GM18873 (cell line): ENCODE measurements at regions not wholly inside any gene's neighbourhood (a gene's known extent, or its start where the extent isn't known, plus 50 kb on each side); places are given as distances from the start of the nearest gene placed in this dataset.
"Not testable (repeated sequence)": the region's sequence is repeated elsewhere in the genome, so short reads cannot be mapped to it uniquely, and the experiment has no call there.

Experiments used
- ATAC-seq: cut with Tn5 transposase; IDR thresholded peaks from one replicate; pipeline ENCODE4 v1.9.1; 2021; ENCODE audit warnings: mild to moderate bottlenecking, moderate library complexity, moderate number of reproducible peaks; ENCODE audit not compliant: unreplicated experiment, low FRiP score

DNA sequence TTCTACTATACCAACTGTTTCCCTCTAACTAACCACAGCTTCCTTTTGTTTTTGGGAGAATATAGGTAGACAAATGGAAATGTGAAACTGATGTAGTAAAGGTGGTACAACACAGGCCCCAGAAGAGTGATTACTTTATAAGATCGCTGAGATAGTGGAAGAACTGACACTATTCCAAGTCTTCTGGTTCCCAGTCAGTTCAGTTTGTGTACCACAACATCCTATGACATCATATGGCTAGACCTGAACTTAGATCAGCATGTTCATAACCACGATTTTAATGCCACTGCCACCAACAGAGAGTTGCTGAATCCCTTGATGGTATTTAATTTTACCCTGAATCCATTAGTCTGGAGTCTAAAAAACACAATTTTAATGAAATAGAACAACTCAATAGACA lies 328.9 kb downstream of the GPD2 start:
- no peak for ATAC-seq

DNA sequence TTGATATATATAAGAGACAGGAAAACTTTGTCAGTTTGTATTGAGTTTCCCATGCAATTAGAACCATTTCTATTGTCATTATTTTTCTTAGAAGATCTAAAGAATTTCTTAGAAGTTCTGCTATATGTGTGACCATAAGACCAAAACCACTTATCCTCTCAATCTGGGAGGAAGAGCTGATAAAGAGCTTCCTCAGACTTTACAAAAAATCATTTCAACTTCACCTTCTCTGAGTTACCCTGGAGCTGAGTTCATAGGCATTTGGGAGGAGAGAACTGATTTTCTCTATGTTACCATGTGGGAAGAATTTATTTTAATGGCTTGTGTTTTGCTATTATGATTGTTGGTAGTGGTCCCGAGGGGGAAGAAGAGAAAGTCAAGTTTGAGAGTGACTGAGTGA lies 329.3 kb downstream of the GPD2 start:
- no peak for ATAC-seq

DNA sequence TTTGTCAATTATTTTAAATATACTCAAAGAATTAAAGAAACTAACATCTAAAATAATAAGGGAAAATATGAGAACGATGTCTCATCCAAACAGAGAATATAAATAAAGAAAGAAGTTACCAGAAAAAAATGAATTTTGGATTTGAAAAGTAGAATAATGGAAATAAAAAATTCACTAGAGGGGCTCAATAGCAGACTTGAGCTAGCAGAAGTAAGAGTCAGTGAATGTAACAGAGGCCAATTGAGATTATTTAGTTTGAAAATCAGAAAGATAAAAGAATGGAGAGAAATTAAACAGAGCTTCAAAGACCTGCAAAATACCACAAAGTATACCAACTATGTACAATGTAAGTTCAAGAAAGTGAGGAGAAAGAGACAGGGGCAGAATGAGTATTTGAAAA lies 333.6 kb downstream of the GPD2 start:
- no peak for ATAC-seq

- ATAC-seq = no peak
Observed at GRCh38 chr2:156778916-156779315, 342.7 kb downstream of the GPD2 start.

DNA sequence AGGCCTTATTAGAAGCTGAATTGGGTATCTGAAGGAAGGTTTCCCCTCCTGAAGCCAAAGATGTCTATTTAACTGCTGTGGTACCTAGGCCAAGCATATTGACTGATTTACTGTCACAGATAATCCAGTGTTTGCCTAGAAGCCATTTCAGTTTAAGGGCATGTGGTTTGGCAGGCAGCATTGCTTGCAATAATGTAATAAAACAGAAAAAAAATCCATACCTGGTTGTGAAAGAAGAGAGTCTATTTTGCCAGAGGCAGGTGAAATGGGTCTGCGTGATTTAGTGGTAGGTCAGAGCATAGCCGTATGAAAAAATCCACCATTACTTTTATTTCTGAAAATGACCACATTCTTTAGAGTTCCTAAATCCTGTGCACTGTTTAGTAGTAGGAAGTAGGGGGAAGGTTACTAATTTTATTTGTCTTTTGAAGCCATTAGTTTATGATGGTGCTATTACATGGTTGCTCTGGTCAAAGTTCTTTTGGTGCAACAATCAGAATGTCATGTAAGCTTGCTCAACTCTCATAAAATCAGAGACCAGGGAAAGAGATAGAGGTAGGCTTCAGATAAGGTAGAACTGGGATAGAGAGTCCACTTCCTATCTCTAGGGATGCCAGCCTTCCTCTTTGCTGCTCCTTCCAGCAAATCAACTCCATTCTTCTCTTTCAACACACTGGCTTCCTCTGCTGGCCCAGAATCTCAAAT lies 343.4 kb downstream of the GPD2 start:
- no peak for ATAC-seq

DNA sequence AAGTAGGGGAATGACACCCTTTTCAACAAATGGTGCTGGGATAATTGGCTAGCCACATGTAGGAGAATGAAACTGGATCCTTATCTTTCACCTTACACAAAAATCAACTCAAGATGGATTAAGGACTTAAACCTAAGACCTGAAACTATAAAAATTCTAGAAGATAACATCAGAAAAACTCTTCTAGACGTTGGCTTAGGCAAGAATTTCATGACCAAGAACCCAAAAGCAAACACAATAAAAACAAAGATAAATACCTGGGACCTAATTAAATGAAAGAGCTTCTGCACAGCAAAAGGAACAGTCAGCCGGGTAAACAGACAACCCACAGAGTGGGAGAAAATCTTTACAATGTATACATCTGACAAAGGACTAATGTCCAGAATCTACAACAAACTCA lies 345.5 kb downstream of the GPD2 start:
- ATAC-seq = not testable (repeated sequence)

DNA sequence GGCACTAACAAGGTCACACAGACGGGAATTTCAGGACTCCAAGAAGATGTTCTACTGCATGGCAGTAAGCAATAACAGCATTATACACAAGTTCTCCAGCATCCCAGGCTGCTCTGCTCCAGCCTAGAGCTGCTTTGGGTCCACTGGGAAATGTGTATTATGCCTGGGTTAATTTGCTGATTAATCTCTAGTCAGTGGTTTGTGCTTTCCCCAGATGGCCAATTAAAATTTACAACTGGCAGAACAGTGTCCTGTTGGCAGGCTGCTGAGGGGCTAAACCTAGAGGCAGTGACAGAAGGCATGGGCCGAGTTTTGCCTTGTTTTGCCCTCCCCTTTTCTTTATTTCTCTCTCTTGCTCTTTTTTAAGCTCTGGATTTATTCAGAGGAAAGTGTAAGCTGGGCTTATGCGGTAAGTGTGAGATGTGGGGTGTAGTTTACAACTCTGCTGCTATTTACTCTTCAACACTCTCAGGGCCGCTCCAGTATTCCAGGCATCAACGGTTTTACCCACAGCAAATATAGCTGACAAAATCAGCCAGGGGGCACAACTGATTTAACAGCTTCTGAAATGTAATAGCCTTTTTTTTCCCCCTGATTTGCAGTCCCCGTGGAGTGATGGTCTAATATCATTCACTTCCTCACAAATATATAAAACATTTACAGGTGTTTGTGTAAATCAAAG lies 348.0 kb downstream of the GPD2 start:
- no peak for ATAC-seq

- no peak for ATAC-seq
Observed at GRCh38 chr2:156787517-156787916, 351.3 kb downstream of the GPD2 start.

- no peak for ATAC-seq
Observed at GRCh38 chr2:156790343-156791037, 354.3 kb downstream of the GPD2 start.

GRCh38 chr2:156792242-156792840 lies 356.2 kb downstream of the GPD2 start:
- ATAC-seq = no peak

- no peak for ATAC-seq
Observed at GRCh38 chr2:156797832-156798231, 361.7 kb downstream of the GPD2 start.

- ATAC-seq = no peak
Observed at GRCh38 chr2:156800065-156800653, 364.0 kb downstream of the GPD2 start.

GRCh38 chr2:156800781-156801361 lies 364.7 kb downstream of the GPD2 start:
- no peak for ATAC-seq

GRCh38 chr2:156803243-156803642 lies 367.1 kb downstream of the GPD2 start:
- ATAC-seq = no peak

GRCh38 chr2:156803967-156804366 lies 367.8 kb downstream of the GPD2 start:
- ATAC-seq = no peak

DNA sequence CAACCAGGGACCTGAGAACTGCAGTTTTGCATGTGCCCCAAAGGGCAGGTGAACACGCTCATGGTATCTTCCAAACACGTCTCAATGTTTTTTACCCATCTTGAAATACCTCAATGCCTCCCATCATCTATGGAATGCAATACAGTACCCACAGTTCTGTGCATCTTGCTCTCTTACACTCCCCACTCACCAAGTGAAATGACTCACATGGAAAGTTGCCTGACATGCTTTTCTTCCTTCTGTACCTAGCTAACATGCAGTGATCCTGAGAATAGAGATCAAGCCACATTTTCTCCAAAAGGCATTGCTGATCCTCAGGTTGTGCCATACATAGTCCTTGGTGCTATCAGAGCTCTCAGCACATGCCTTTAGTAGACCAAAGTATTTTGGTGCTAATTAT lies 373.9 kb downstream of the GPD2 start:
- ATAC-seq = no peak

GRCh38 chr2:156812496-156812895 lies 376.3 kb downstream of the GPD2 start:
- no peak for ATAC-seq

- ATAC-seq = no peak
Observed at GRCh38 chr2:156817430-156817829, 381.3 kb downstream of the GPD2 start.

DNA sequence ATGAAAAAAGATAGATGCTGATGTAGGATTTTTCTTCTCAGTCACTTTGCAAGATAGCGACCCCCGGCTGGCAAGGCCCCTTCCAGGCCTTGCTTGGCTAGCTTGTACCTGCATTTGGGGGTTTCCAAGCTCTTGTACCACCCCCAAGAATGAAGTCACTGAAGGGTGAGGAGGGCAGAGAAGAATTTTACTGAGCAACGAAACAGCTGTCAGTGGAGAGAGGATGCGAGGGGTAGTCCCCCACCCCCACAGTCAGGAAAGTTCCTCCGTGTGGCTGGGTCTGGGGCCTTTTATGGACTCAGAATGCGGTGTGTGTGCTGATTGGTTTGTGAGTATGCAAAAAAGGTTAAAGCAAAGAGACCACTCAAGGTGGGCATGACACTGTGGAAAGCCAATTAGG lies 382.0 kb downstream of the GPD2 start:
- ATAC-seq = no peak

GRCh38 chr2:156818944-156819343 lies 382.8 kb downstream of the GPD2 start:
- no peak for ATAC-seq
